IMR-90 (cell line): ENCODE measurements at regions not wholly inside any gene's neighbourhood (a gene's known extent, or its start where the extent isn't known, plus 50 kb on each side); places are given as distances from the start of the nearest gene placed in this dataset.

Experiments
- ATAC-seq: fragments of 200-7000 bp; cut with Tn5 transposase; 2 replicates; pipeline ENCODE4 v1.9.1; 2020; ENCODE audit warnings: low read depth, mild to moderate bottlenecking, moderate library complexity
- BruUV-seq: library from RNA; stranded (reverse); fragments of 400-500 nt; replicated peaks from 2 replicates; lab custom pipeline; 2021; lab: Mats Ljungman, UMichigan
- CTCF ChIA-PET: fragments of 300-600 bp; formaldehyde crosslinking; extraction: SDS; loops from one replicate; lab custom pipeline; 2021; ENCODE audit warnings: antibody characterized with exemption; lab: Yijun Ruan, JAX
- POLR2A ChIA-PET: fragments of 300-600 bp; sonication (Branson Sonifier 250); formaldehyde crosslinking; loops from one replicate; lab custom pipeline; 2022; ENCODE audit warnings: antibody characterized with exemption; ENCODE audit not compliant: unreplicated experiment; lab: Charles Lee
- DNase-seq: peaks from one replicate; pipeline ENCODE4 v3.0.0; 2013
- H2AFZ ChIP-seq: replicated peaks from 2 replicates; pipeline ENCODE3; 2013; ENCODE audit warnings: low read length, mild to moderate bottlenecking; ENCODE audit not compliant: poor library complexity
- H2AK5ac ChIP-seq: 2 replicates; pipeline ENCODE4 v1.6.1; 2013; ENCODE audit warnings: low read depth, low read length, inconsistent platforms
- H2AK9ac ChIP-seq: replicated peaks from 2 replicates; pipeline ENCODE3; 2013; ENCODE audit warnings: mild to moderate bottlenecking, low read depth, low read length, moderate library complexity; ENCODE audit not compliant: poor library complexity
- H2BK120ac ChIP-seq: 2 replicates; pipeline ENCODE4 v1.6.1; 2013; ENCODE audit warnings: low read depth, low read length, inconsistent platforms
- H2BK15ac ChIP-seq: 3 replicates; pipeline ENCODE4 v1.6.1; 2013; ENCODE audit warnings: low read depth, low read length, inconsistent platforms
- H2BK20ac ChIP-seq: 2 replicates; pipeline ENCODE4 v1.6.1; 2013; ENCODE audit warnings: low read depth, mild to moderate bottlenecking, inconsistent platforms, low read length, moderate library complexity
- H2BK5ac ChIP-seq: 2 replicates; pipeline ENCODE4 v1.6.1; 2013; ENCODE audit warnings: mild to moderate bottlenecking, low read depth, low read length, inconsistent platforms; ENCODE audit not compliant: poor library complexity, severe bottlenecking
- H3K14ac ChIP-seq: replicated peaks from 2 replicates; pipeline ENCODE4 v1.6.1; 2013; ENCODE audit warnings: low read depth, low read length, inconsistent platforms
- H3K18ac ChIP-seq: 2 replicates; pipeline ENCODE4 v1.6.1; 2013; ENCODE audit warnings: low read depth, low read length, control low read depth
- H3K23ac ChIP-seq: 2 replicates; pipeline ENCODE4 v1.6.1; 2013; ENCODE audit warnings: low read depth, low read length, inconsistent platforms
- H3K27ac ChIP-seq: 2 replicates; pipeline ENCODE4 v1.5.1; 2013; ENCODE audit warnings: mild to moderate bottlenecking, control low read depth, low read length; ENCODE audit not compliant: insufficient read depth
- H3K27me3 ChIP-seq: 2 replicates; pipeline ENCODE4 v1.6.1; 2013; ENCODE audit warnings: low read length; ENCODE audit not compliant: control insufficient read depth, insufficient read depth
- H3K36me3 ChIP-seq: 2 replicates; pipeline ENCODE4 v1.6.1; 2013; ENCODE audit warnings: low read length, mixed read lengths; ENCODE audit not compliant: control insufficient read depth, insufficient read depth
- H3K4ac ChIP-seq: 2 replicates; pipeline ENCODE4 v1.6.1; 2013; ENCODE audit warnings: low read depth, low read length, inconsistent platforms
- H3K4me1 ChIP-seq: 2 replicates; pipeline ENCODE4 v1.6.1; 2013; ENCODE audit warnings: low read length, mixed read lengths; ENCODE audit not compliant: control insufficient read depth, insufficient read depth
- H3K4me2 ChIP-seq: 2 replicates; pipeline ENCODE4 v1.6.1; 2013; ENCODE audit warnings: low read depth, mild to moderate bottlenecking, control low read depth, low read length, moderate library complexity
- H3K4me3 ChIP-seq: 2 replicates; pipeline ENCODE4 v1.5.1; 2013; ENCODE audit warnings: low read depth, mild to moderate bottlenecking, control low read depth, low read length, moderate library complexity; ENCODE audit not compliant: insufficient read depth
- H3K56ac ChIP-seq: 2 replicates; pipeline ENCODE4 v1.6.1; 2013; ENCODE audit warnings: low read length, inconsistent platforms; ENCODE audit not compliant: insufficient read depth; ENCODE audit errors: extremely low read depth
- H3K79me1 ChIP-seq, 2 experiments: 2 replicates each; pipeline ENCODE4 v1.6.1; 2013; ENCODE audit warnings: low read length in 2 of 2, inconsistent platforms in 1 of 2, low read depth in 1 of 2
- H3K9ac ChIP-seq: 2 replicates; pipeline ENCODE4 v1.6.1; 2013; ENCODE audit warnings: low read depth, low read length, control low read depth
- H3K9me1 ChIP-seq: 2 replicates; pipeline ENCODE4 v1.6.1; 2013; ENCODE audit warnings: low read length, inconsistent platforms; ENCODE audit not compliant: insufficient read depth
- H3K9me3 ChIP-seq: 2 replicates; pipeline ENCODE4 v1.6.1; 2013; ENCODE audit warnings: low read length; ENCODE audit not compliant: control insufficient read depth, insufficient read depth
- H4K20me1 ChIP-seq: 2 replicates; pipeline ENCODE4 v1.6.1; 2013; ENCODE audit warnings: low read length, inconsistent platforms; ENCODE audit not compliant: insufficient read depth
- H4K5ac ChIP-seq: 2 replicates; pipeline ENCODE4 v1.6.1; 2013; ENCODE audit warnings: mild to moderate bottlenecking, low read depth, low read length, control low read depth
- H4K8ac ChIP-seq, 2 experiments: 2 replicates each; pipeline ENCODE4 v1.6.1; 2013; ENCODE audit warnings: low read depth in 2 of 2, low read length in 2 of 2, control low read depth in 1 of 2, inconsistent platforms in 1 of 2
- H4K91ac ChIP-seq: 2 replicates; pipeline ENCODE4 v1.6.1; 2013; ENCODE audit warnings: low read depth, low read length, inconsistent platforms; ENCODE audit not compliant: insufficient read depth
- BHLHE40 ChIP-seq: fragments of 150-350 bp; IDR thresholded peaks from 2 replicates; pipeline ENCODE4 v1.6.1; 2016; ENCODE audit warnings: mild to moderate bottlenecking, low read depth, low read length
- CEBPB ChIP-seq: IDR thresholded peaks from 2 replicates; pipeline ENCODE4 v1.6.1; 2012; ENCODE audit warnings: low read depth, low read length, improper control_type of control experiment
- CHD1 ChIP-seq: IDR thresholded peaks from 2 replicates; pipeline ENCODE4 v1.6.1; 2012; ENCODE audit warnings: low read depth, low read length, improper control_type of control experiment
- FOS ChIP-seq: fragments of 150-350 bp; IDR thresholded peaks from 2 replicates; pipeline ENCODE4 v1.6.1; 2016; ENCODE audit warnings: low read depth, low read length
- MAFK ChIP-seq: IDR thresholded peaks from 2 replicates; pipeline ENCODE4 v1.6.1; 2012; ENCODE audit warnings: low read depth, low read length, improper control_type of control experiment
- MAZ ChIP-seq: IDR thresholded peaks from 2 replicates; pipeline ENCODE4 v1.6.1; 2012; ENCODE audit warnings: low read depth, mild to moderate bottlenecking, low read length, improper control_type of control experiment, moderate library complexity, borderline replicate concordance
- MXI1 ChIP-seq: IDR thresholded peaks from 2 replicates; pipeline ENCODE4 v1.6.1; 2012; ENCODE audit warnings: low read depth, mild to moderate bottlenecking, low read length, moderate library complexity, borderline replicate concordance
- NFE2L2 ChIP-seq: fragments of 150-350 bp; IDR thresholded peaks from 2 replicates; pipeline ENCODE4 v1.6.1; 2016; ENCODE audit warnings: low read depth, mild to moderate bottlenecking, low read length
- POLR2A ChIP-seq: IDR thresholded peaks from 2 replicates; pipeline ENCODE4 v1.6.1; 2012; ENCODE audit warnings: mild to moderate bottlenecking, low read depth, low read length
- RAD21 ChIP-seq: IDR thresholded peaks from 2 replicates; pipeline ENCODE4 v1.6.1; 2012; ENCODE audit warnings: low read length, improper control_type of control experiment
- RCOR1 ChIP-seq: IDR thresholded peaks from 2 replicates; pipeline ENCODE4 v1.6.1; 2012; ENCODE audit warnings: mild to moderate bottlenecking, low read length, improper control_type of control experiment; ENCODE audit not compliant: insufficient replicate concordance
- RFX5 ChIP-seq: IDR thresholded peaks from 2 replicates; pipeline ENCODE4 v1.8.0; 2012; ENCODE audit warnings: low read depth, mild to moderate bottlenecking, low read length, moderate library complexity
- SMC3 ChIP-seq: fragments of 150-350 bp; IDR thresholded peaks from 2 replicates; pipeline ENCODE4 v1.6.1; 2016; ENCODE audit warnings: low read depth, mild to moderate bottlenecking, antibody characterized with exemption, low read length, moderate library complexity
- WGBS, 2 experiments: methylation state at CpG; one replicate each; pipeline versions ENCODE4 v1.1.5 to v1.1.7; 2013; ENCODE audit warnings: missing lambda C conversion rate in 2 of 2; ENCODE audit not compliant: insufficient read length in 1 of 2; ENCODE audit errors: extremely low coverage in 2 of 2; 5-methylcytosine and 5-hydroxymethylcytosine counted together
- dilution Hi-C: fragments of 300-500 bp; cut with HindIII; formaldehyde crosslinking; loops from one replicate; pipeline ENCODE4 v1.14.3; 2018; ENCODE audit warnings: low sequenced_read_pairs; ENCODE audit not compliant: unreplicated experiment
- in situ Hi-C: fragments of 300-500 bp; cut with MboI; formaldehyde crosslinking; loops from 3 replicates; pipeline ENCODE4 v1.14.3; 2019; ENCODE audit warnings: low sequenced_read_pairs, inconsistent platforms, mixed read lengths
- intact Hi-C: fragments of 100-400 bp; cut with micrococcal nuclease; formaldehyde crosslinking; loops from 2 replicates; pipeline ENCODE4 v1.10.0; 2022
- TF ChIP-seq, protein P1 (sequence below): conservative IDR thresholded peaks from 2 replicates; pipeline ENCODE4 v1.5.1; 2012; ENCODE audit warnings: mild to moderate bottlenecking, low read depth, low read length, improper control_type of control experiment
- TF ChIP-seq, protein P2 (sequence below): fragments of 150-350 bp; IDR thresholded peaks from 2 replicates; pipeline ENCODE4 v1.6.1; 2016; ENCODE audit warnings: low read depth, mild to moderate bottlenecking, low read length, moderate library complexity, borderline replicate concordance
- TF ChIP-seq, protein P3 (sequence below): fragments of 150-350 bp; IDR thresholded peaks from 2 replicates; pipeline ENCODE4 v1.6.1; 2017; ENCODE audit warnings: mild to moderate bottlenecking, antibody characterized with exemption, low read length, low read depth

DNA sequence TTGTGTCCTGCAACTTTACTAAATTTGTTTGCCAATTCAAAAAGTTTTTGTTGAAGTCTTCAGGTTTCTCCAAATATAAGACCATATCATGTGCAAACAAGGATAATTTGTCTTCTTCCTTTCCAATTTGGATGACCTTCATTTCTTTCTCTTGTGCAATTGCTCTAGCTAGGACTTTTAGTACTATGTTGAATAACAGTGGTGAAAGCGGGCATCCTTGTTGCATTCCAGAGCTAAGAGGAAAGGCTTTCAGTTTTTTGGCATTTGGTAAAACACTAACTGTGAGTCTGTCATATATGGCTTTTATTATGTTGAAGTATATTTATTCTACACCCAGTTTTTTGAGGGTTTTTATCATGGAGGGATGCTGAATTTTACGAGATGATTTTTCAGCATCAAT is 630.0 kb upstream of the ADGRL2 start:
- Histone ChIP-seq H3K9me3 (peaks cover 6% of the 10 kb centered on the region), H3K56ac (no peak overlapping the region), H3K4me3 (no peak overlapping the region), H3K4me1 (peaks cover 3% of the 10 kb centered on the region; the same call in 1 of the 2 replicates), H3K9ac (no peak overlapping the region), H3K14ac (no peak overlapping the region), H2AK9ac (no peak overlapping the region), H4K91ac (no peak overlapping the region), H3K79me1 (no peaks in the 10 kb centered on the region), H3K18ac (no peak overlapping the region), H3K4ac (no peak overlapping the region), H2AK5ac (no peak overlapping the region), H4K5ac (no peak overlapping the region), H4K8ac (no peak overlapping the region), H3K23ac (no peak overlapping the region), H3K9me1 (peaks cover 9% of the 10 kb centered on the region; the same call in 1 of the 2 replicates), H2BK5ac (no peak overlapping the region), H2BK20ac (no peak overlapping the region), H2BK15ac (no peak overlapping the region), H3K27ac (no peak overlapping the region), H3K36me3 (no peaks in the 10 kb centered on the region), H4K20me1 (no peaks in the 10 kb centered on the region), H3K4me2 (no peak overlapping the region), H3K27me3 (no peaks in the 10 kb centered on the region), H2AFZ (no peak overlapping the region), H2BK120ac (no peak overlapping the region)
- BruUV-seq: no TSS peak
- intact Hi-C loops (no loop called here), dilution Hi-C loops (no loop called here), in situ Hi-C loops (no loop called here)
- TF ChIP-seq CEBPB: no peak
- TF ChIP-seq CHD1: no peak
- TF ChIP-seq RFX5: no peak
- TF ChIP-seq MAZ: no peak
- TF ChIP-seq, protein P1, sequence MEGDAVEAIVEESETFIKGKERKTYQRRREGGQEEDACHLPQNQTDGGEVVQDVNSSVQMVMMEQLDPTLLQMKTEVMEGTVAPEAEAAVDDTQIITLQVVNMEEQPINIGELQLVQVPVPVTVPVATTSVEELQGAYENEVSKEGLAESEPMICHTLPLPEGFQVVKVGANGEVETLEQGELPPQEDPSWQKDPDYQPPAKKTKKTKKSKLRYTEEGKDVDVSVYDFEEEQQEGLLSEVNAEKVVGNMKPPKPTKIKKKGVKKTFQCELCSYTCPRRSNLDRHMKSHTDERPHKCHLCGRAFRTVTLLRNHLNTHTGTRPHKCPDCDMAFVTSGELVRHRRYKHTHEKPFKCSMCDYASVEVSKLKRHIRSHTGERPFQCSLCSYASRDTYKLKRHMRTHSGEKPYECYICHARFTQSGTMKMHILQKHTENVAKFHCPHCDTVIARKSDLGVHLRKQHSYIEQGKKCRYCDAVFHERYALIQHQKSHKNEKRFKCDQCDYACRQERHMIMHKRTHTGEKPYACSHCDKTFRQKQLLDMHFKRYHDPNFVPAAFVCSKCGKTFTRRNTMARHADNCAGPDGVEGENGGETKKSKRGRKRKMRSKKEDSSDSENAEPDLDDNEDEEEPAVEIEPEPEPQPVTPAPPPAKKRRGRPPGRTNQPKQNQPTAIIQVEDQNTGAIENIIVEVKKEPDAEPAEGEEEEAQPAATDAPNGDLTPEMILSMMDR: no peak
- TF ChIP-seq, protein P2, sequence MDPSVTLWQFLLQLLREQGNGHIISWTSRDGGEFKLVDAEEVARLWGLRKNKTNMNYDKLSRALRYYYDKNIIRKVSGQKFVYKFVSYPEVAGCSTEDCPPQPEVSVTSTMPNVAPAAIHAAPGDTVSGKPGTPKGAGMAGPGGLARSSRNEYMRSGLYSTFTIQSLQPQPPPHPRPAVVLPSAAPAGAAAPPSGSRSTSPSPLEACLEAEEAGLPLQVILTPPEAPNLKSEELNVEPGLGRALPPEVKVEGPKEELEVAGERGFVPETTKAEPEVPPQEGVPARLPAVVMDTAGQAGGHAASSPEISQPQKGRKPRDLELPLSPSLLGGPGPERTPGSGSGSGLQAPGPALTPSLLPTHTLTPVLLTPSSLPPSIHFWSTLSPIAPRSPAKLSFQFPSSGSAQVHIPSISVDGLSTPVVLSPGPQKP: no peak
- no peak for TF ChIP-seq POLR2A
- TF ChIP-seq, protein P3, sequence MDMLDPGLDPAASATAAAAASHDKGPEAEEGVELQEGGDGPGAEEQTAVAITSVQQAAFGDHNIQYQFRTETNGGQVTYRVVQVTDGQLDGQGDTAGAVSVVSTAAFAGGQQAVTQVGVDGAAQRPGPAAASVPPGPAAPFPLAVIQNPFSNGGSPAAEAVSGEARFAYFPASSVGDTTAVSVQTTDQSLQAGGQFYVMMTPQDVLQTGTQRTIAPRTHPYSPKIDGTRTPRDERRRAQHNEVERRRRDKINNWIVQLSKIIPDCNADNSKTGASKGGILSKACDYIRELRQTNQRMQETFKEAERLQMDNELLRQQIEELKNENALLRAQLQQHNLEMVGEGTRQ: no peak
- TF ChIP-seq SMC3: no peak
- TF ChIP-seq RCOR1: no peak
- no peak for TF ChIP-seq MXI1
- no peak for TF ChIP-seq FOS
- no peak for TF ChIP-seq NFE2L2
- TF ChIP-seq MAFK: no peak
- no peak for TF ChIP-seq BHLHE40
- TF ChIP-seq RAD21: no peak
- ChIA-PET CTCF (no interaction called here), POLR2A (no interaction called here)
- ATAC-seq: no peak
- WGBS, 2 experiments: no CpG with 5 or more reads among the region's 2 CpGs
- no peak for DNase-seq
